WTC11 (cell line): ENCODE measurements at regions not wholly inside any gene's neighbourhood (a gene's known extent, or its start where the extent isn't known, plus 50 kb on each side); places are given as distances from the start of the nearest gene placed in this dataset.

Source experiments
- ATAC-seq: fragments of 200-7000 bp; cut with Tn5 transposase; 2 replicates; pipeline ENCODE4 v1.10.0; 2021; ENCODE audit warnings: mild to moderate bottlenecking, moderate library complexity
- CTCF ChIA-PET: fragments of 300-600 bp; sonication (Branson Sonifier 250); formaldehyde crosslinking; loops from one replicate; lab custom pipeline; 2021; ENCODE audit warnings: antibody characterized with exemption; lab: Charles Lee
- POLR2A ChIA-PET: fragments of 350-600 bp; sonication (Branson Sonifier 250); formaldehyde crosslinking; loops from one replicate; lab custom pipeline; 2021; ENCODE audit warnings: antibody characterized with exemption; lab: Charles Lee
- DNase-seq: peaks from one replicate; pipeline ENCODE4 v3.0.0; 2021; ENCODE audit warnings: low spot score
- H3K27ac Mint-ChIP-seq: 2 replicates; pipeline ENCODE4 v1.8.0; 2021; ENCODE audit warnings: mixed read lengths
- H3K27me3 Mint-ChIP-seq: 2 replicates; pipeline ENCODE4 v1.8.0; 2021; ENCODE audit warnings: low read depth, mild to moderate bottlenecking, moderate library complexity, mixed read lengths
- H3K36me3 Mint-ChIP-seq: 2 replicates; pipeline ENCODE4 v1.8.0; 2021; ENCODE audit warnings: mixed read lengths
- H3K4me1 Mint-ChIP-seq: 2 replicates; pipeline ENCODE4 v1.8.0; 2022; ENCODE audit warnings: mixed read lengths
- H3K4me3 Mint-ChIP-seq: 2 replicates; pipeline ENCODE4 v1.8.0; 2021; ENCODE audit warnings: mild to moderate bottlenecking, moderate library complexity, mixed read lengths
- H3K9me3 Mint-ChIP-seq: 2 replicates; pipeline ENCODE4 v1.8.0; 2021; ENCODE audit warnings: mixed read lengths
- CREB1 ChIP-seq: sonication (generic); formaldehyde crosslinking; IDR thresholded peaks from 2 replicates; pipeline ENCODE4 v1.8.0; 2023; ENCODE audit warnings: mild to moderate bottlenecking, missing genetic modification reagents
- EMX1 ChIP-seq: fragments of 250-450 bp; sonication (Bioruptor Pico); IDR thresholded peaks from 2 replicates; pipeline ENCODE4 v1.8.0; 2021; ENCODE audit warnings: mild to moderate bottlenecking
- GRHL2 ChIP-seq: fragments of 250-450 bp; sonication (Bioruptor Pico); IDR thresholded peaks from 2 replicates; pipeline ENCODE4 v1.8.0; 2022; ENCODE audit warnings: mild to moderate bottlenecking, moderate library complexity; ENCODE audit not compliant: insufficient replicate concordance, severe bottlenecking
- NFATC4 ChIP-seq: fragments of 250-450 bp; sonication (Bioruptor Pico); IDR thresholded peaks from 2 replicates; pipeline ENCODE4 v1.9.0; 2021; ENCODE audit warnings: mild to moderate bottlenecking
- NFYB ChIP-seq: sonication (generic); formaldehyde crosslinking; conservative IDR thresholded peaks from 2 replicates; pipeline ENCODE4 v1.8.0; 2022; ENCODE audit warnings: low read depth, missing genetic modification reagents
- NR1H2 ChIP-seq: sonication (generic); formaldehyde crosslinking; IDR thresholded peaks from 2 replicates; pipeline ENCODE4 v1.9.0; 2021; ENCODE audit warnings: mild to moderate bottlenecking, moderate library complexity, missing genetic modification reagents
- TCF7 ChIP-seq: sonication (generic); formaldehyde crosslinking; IDR thresholded peaks from 2 replicates; pipeline ENCODE4 v1.8.0; 2022; ENCODE audit warnings: mild to moderate bottlenecking, low read depth, missing genetic modification reagents, moderate library complexity
- TP53 ChIP-seq: sonication (generic); formaldehyde crosslinking; IDR thresholded peaks from 2 replicates; pipeline ENCODE4 v1.8.1; 2023; ENCODE audit warnings: mild to moderate bottlenecking, missing genetic modification reagents
- ZBTB43 ChIP-seq: sonication (generic); formaldehyde crosslinking; IDR thresholded peaks from 2 replicates; pipeline ENCODE4 v1.8.1; 2023; ENCODE audit warnings: mild to moderate bottlenecking, missing genetic modification reagents
- ZNF232 ChIP-seq: sonication (generic); formaldehyde crosslinking; IDR thresholded peaks from 2 replicates; pipeline ENCODE4 v1.8.0; 2022; ENCODE audit warnings: mild to moderate bottlenecking, missing genetic modification reagents
- ZNF281 ChIP-seq: sonication (generic); formaldehyde crosslinking; IDR thresholded peaks from 2 replicates; pipeline ENCODE4 v1.8.0; 2023; ENCODE audit warnings: mild to moderate bottlenecking, missing genetic modification reagents
- ZSCAN18 ChIP-seq: fragments of 250-450 bp; sonication (Bioruptor Pico); IDR thresholded peaks from 2 replicates; pipeline ENCODE4 v2.1.2; 2022; ENCODE audit warnings: mild to moderate bottlenecking, moderate library complexity
- TF ChIP-seq, protein P1 (sequence below): sonication (generic); formaldehyde crosslinking; IDR thresholded peaks from 2 replicates; pipeline ENCODE4 v1.8.1; 2023; ENCODE audit warnings: mild to moderate bottlenecking, missing genetic modification reagents, moderate library complexity
- TF ChIP-seq, protein P2 (sequence below): fragments of 250-450 bp; sonication (Bioruptor Pico); conservative IDR thresholded peaks from 2 replicates; pipeline ENCODE4 v1.9.0; 2021; ENCODE audit warnings: mild to moderate bottlenecking
- TF ChIP-seq, protein P3 (sequence below): sonication (generic); formaldehyde crosslinking; IDR thresholded peaks from 2 replicates; pipeline ENCODE4 v1.8.1; 2023; ENCODE audit warnings: mild to moderate bottlenecking, missing genetic modification reagents, borderline replicate concordance

- ChIA-PET CTCF (no interaction called here), POLR2A (no interaction called here)
- DNase-seq (no peak), ATAC-seq (no peak)
- H3K36me3 Mint-ChIP-seq = peaks cover 25% of the 10 kb centered on the region
- H3K4me3 Mint-ChIP-seq = no peak overlapping the region
- peaks cover 28% of the 10 kb centered on the region for H3K9me3 Mint-ChIP-seq
- no peaks in the 10 kb centered on the region for H3K27me3 Mint-ChIP-seq
- peaks cover 13% of the 10 kb centered on the region for H3K4me1 Mint-ChIP-seq
- TF ChIP-seq NFATC4 (CRISPR knock-in tag) = no peak
- TF ChIP-seq CREB1 (CRISPR knock-in tag) = no peak
- no peak for TF ChIP-seq ZNF232 (CRISPR knock-in tag)
- TF ChIP-seq, protein P1, sequence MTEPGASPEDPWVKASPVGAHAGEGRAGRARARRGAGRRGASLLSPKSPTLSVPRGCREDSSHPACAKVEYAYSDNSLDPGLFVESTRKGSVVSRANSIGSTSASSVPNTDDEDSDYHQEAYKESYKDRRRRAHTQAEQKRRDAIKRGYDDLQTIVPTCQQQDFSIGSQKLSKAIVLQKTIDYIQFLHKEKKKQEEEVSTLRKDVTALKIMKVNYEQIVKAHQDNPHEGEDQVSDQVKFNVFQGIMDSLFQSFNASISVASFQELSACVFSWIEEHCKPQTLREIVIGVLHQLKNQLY (CRISPR knock-in tag) = no peak
- TF ChIP-seq, protein P2, sequence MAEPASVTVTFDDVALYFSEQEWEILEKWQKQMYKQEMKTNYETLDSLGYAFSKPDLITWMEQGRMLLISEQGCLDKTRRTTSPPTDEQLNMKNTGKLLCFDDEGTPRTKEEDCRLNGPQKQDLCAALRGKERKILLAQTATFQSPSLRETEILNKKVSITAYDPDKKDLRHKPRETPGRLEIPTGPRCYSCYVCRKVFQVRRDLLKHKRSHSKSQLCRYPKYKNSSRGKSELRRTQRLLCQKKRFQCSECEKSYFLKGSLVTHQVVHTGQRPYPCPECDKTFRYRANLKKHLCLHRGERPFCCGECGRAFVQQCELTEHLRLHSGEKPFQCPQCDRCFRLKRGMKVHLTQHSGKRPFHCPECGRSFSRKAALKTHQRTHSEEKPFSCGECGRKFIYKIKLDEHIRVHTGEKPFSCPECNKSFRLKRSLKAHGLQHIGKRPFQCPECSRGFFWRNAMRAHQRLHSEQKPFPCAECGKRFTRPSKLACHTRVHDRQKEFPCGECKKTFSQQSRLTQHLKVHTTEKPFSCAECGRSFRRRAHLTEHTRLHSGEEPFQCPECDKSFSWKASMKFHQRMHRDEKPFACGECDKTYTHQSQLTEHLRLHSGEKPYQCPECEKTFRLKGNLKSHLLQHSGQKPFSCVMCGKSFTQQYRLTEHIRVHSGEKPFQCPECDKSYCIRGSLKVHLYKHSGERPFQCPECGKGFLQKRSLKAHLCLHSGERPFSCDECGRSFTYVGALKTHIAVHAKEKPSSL = no peak
- no peak for TF ChIP-seq NFYB (CRISPR knock-in tag)
- no peak for TF ChIP-seq TCF7 (CRISPR knock-in tag)
- TF ChIP-seq GRHL2 (CRISPR knock-in tag) = no peak
- no peak for TF ChIP-seq ZNF281 (CRISPR knock-in tag)
- TF ChIP-seq, protein P3, sequence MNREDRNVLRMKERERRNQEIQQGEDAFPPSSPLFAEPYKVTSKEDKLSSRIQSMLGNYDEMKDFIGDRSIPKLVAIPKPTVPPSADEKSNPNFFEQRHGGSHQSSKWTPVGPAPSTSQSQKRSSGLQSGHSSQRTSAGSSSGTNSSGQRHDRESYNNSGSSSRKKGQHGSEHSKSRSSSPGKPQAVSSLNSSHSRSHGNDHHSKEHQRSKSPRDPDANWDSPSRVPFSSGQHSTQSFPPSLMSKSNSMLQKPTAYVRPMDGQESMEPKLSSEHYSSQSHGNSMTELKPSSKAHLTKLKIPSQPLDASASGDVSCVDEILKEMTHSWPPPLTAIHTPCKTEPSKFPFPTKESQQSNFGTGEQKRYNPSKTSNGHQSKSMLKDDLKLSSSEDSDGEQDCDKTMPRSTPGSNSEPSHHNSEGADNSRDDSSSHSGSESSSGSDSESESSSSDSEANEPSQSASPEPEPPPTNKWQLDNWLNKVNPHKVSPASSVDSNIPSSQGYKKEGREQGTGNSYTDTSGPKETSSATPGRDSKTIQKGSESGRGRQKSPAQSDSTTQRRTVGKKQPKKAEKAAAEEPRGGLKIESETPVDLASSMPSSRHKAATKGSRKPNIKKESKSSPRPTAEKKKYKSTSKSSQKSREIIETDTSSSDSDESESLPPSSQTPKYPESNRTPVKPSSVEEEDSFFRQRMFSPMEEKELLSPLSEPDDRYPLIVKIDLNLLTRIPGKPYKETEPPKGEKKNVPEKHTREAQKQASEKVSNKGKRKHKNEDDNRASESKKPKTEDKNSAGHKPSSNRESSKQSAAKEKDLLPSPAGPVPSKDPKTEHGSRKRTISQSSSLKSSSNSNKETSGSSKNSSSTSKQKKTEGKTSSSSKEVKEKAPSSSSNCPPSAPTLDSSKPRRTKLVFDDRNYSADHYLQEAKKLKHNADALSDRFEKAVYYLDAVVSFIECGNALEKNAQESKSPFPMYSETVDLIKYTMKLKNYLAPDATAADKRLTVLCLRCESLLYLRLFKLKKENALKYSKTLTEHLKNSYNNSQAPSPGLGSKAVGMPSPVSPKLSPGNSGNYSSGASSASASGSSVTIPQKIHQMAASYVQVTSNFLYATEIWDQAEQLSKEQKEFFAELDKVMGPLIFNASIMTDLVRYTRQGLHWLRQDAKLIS (CRISPR knock-in tag) = no peak
- TF ChIP-seq ZBTB43 = no peak
- TF ChIP-seq NR1H2 (CRISPR knock-in tag) = no peak
- no peak for TF ChIP-seq TP53
- no peak for TF ChIP-seq ZSCAN18
- no peak for TF ChIP-seq EMX1
- no peak overlapping the region for H3K27ac Mint-ChIP-seq
Measured at GRCh38 chr13:106138620-106139019, 396.8 kb downstream of the EFNB2 start.
